ENCODE measurements at regions not wholly inside any gene's neighbourhood (a gene's known extent, or its start where the extent isn't known, plus 50 kb on each side); places are given as distances from the start of the nearest gene placed in this dataset.

GRCh38 chr10:29067161-29067560 lies 221.7 kb upstream of the LYZL1 start:
- TF ChIP-seq CTCF (IDR thresholded peaks at IDR 0.05) (no peak), POLR2A (IDR thresholded peaks at IDR 0.05) (no peak)
